GM23248 (cell line): ENCODE measurements at regions not wholly inside any gene's neighbourhood (a gene's known extent, or its start where the extent isn't known, plus 50 kb on each side); places are given as distances from the start of the nearest gene placed in this dataset.

Experiments
- EZH2 ChIP-seq: fragments of 200-600 bp; sonication (generic); IDR thresholded peaks from 2 replicates; pipeline ENCODE4 v1.6.1; 2018; ENCODE audit warnings: antibody characterized with exemption, mild to moderate bottlenecking; ENCODE audit not compliant: insufficient read depth, poor library complexity, severe bottlenecking
- EZH2phosphoT487 ChIP-seq: fragments of 200-600 bp; sonication (generic); IDR thresholded peaks from 2 replicates; pipeline ENCODE4 v1.6.1; 2018; ENCODE audit warnings: antibody characterized with exemption, moderate library complexity, mild to moderate bottlenecking, low read depth; ENCODE audit not compliant: insufficient read depth

DNA sequence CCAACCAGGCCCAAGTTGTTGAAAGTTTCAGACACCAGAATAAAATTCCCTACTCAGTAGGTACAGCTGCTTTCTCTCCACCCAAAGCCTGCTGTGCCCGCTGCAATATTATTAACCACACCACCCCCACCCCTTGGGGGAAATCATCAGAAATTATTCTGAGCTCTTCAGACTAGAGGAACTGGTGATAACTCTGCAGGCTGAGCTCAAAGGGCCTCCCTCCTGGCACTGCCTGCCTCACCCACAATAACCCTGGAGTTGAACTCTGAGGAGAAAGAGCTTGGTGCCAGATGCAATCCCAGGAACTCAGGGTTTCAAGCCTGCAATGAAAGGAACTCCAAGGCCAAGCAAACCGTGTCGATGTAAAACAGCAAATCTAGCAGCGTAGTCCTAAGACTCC lies 381.7 kb upstream of the ZNF507 start:
- no peak for TF ChIP-seq EZH2phosphoT487
- TF ChIP-seq EZH2: no peak
